Subcutaneous abdominal adipose tissue (tissue), 5 donors: ENCODE measurements at regions not wholly inside any gene's neighbourhood (a gene's known extent, or its start where the extent isn't known, plus 50 kb on each side); places are given as distances from the start of the nearest gene placed in this dataset.

Experiments used
- H3K27ac ChIP-seq: one replicate; pipeline ENCODE4 v1.7.0; 2013; ENCODE audit warnings: low read depth, mild to moderate bottlenecking, inconsistent platforms, low read length, moderate library complexity
- H3K27me3 ChIP-seq, 5 donors: one replicate each; pipeline ENCODE4 v1.7.0; 2013; ENCODE audit warnings: low read length in 5 of 5, inconsistent platforms in 1 of 5; ENCODE audit not compliant: control insufficient read depth in 5 of 5, insufficient read depth in 4 of 5
- H3K36me3 ChIP-seq, 5 donors: one replicate each; pipeline ENCODE4 v1.7.0; 2013; ENCODE audit warnings: low read length in 5 of 5; ENCODE audit not compliant: control insufficient read depth in 5 of 5, insufficient read depth in 5 of 5
- H3K4me1 ChIP-seq, 5 donors: one replicate each; pipeline ENCODE4 v1.7.0; 2013; ENCODE audit warnings: low read length in 5 of 5, mild to moderate bottlenecking in 3 of 5, moderate library complexity in 1 of 5; ENCODE audit not compliant: control insufficient read depth in 5 of 5, insufficient read depth in 5 of 5
- H3K4me3 ChIP-seq, 5 donors: one replicate each; pipeline ENCODE4 v1.7.0; 2013; ENCODE audit warnings: low read length in 5 of 5, low read depth in 1 of 5
- H3K9ac ChIP-seq, 5 donors: one replicate each; pipeline ENCODE4 v1.7.0; 2013; ENCODE audit warnings: low read length in 5 of 5, mild to moderate bottlenecking in 4 of 5, moderate library complexity in 3 of 5
- H3K9me3 ChIP-seq, 5 donors: one replicate each; pipeline ENCODE4 v1.7.0; 2013; ENCODE audit warnings: low read length in 5 of 5; ENCODE audit not compliant: control insufficient read depth in 5 of 5
- donor health status: healthy.
- donor health status: healthy.
- donor health status: healthy.
- donor health status: healthy.
- donor health status: healthy.

DNA sequence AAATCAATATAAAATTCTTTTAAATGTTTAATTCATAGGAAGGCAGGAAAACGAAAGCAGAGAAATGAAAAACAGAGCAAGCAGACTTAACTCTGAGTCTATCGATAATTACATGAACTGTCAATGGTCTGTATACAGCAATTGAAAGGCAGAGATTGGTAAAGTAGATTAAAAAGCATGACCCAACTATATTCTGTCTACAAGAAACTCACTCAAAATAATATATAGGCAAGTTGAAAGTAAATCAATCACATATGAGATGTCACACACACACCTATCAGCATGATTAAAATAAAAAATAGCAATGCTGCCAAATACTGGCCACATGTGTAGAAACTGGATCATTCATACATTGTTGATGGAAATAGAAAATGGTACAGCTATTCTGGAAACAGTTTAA lies 136.4 kb upstream of the CYP1B1 start:
- no peak overlapping the region for H3K9ac ChIP-seq
- no peaks in the 10 kb centered on the region for H3K36me3 ChIP-seq
- no peak overlapping the region for H3K27ac ChIP-seq
- peaks cover 0 to 8% (median 0%) of the 10 kb centered on the region in 5 donors for H3K9me3 ChIP-seq
- H3K4me3 ChIP-seq: no peak overlapping the region
- H3K27me3 ChIP-seq: no peaks in the 10 kb centered on the region
- H3K4me1 ChIP-seq: peaks cover 0 to 5% (median 0%) of the 10 kb centered on the region in 5 donors

DNA sequence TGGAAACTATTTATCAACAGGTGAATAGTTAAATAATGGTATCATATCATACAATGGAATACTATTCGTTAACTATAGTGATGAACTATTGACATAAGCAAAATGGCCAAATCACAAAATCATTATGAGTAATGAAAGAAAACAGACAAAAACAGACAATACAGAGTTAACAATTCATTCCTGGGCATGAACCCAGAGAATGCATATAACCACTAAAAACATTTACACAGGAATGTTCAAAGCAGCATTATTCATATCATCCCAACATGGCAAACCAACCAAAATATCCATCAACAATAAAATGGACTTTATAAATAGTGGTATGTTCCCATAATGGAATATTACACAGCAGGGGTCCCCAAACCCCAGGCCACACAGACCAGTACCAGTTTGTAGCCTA lies 131.2 kb upstream of the CYP1B1 start:
- no peak overlapping the region for H3K4me3 ChIP-seq
- H3K4me1 ChIP-seq: no peaks in the 10 kb centered on the region
- no peaks in the 10 kb centered on the region for H3K36me3 ChIP-seq
- no peak overlapping the region for H3K27ac ChIP-seq
- peaks cover 0 to 8% (median 0%) of the 10 kb centered on the region in 5 donors for H3K9me3 ChIP-seq
- H3K27me3 ChIP-seq: no peaks in the 10 kb centered on the region
- H3K9ac ChIP-seq: no peak overlapping the region

DNA sequence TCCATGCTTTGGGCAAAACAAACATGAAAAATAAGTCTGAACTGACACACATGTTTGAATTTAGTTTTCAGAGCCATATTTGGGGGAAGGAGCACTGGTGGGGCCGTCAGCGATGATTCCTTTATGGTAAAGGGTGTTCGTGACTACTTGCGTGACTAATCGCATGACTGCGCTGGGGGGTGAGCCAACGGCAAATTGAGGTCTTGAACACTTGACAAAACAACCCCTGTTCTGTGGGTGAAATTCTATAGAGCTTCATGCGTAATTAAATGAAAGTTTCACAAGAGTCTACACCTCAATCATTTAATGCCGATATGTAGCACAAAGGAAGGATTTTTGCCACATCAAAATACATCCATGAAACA lies 127.5 kb upstream of the CYP1B1 start:
- Histone ChIP-seq H3K4me1 (no peaks in the 10 kb centered on the region), H3K36me3 (no peaks in the 10 kb centered on the region), H3K27ac (no peak overlapping the region), H3K9ac (no peak overlapping the region), H3K4me3 (no peak overlapping the region), H3K27me3 (no peaks in the 10 kb centered on the region), H3K9me3 (peaks cover 0 to 3% (median 0%) of the 10 kb centered on the region in 5 donors)

DNA sequence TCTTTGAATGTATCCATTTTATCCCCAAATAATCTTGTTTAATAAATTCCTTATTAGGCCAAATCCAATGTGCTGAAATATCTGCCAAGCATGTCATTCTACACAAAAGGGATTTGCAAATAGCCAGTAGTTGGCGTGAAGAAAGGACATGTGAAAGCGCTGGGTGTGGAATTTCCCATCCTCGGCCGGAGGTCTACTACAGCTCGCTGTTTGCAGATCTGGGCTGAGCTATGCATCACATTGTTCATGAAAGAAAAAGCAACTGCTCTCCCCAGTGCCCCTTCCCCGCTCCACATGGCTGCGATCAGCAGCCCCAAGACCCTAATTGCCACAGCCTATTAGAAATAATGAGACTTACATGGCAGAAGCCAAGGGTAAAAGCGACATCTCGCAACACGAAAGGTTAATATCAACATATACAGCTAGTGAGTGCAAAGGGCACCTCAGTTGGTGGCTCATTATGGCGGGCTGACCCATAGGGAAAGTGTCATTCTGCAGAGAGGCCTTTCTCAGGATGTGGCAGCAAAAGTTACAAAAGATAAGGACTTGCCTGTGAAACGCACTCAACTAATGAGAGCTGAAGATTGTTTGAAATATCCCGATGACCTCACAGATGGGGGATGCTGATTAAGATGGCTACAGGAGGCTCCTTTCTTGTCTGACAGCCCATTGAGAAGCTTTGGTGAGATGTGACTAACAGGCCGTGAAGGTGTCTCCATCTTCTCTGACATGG lies 126.9 kb upstream of the CYP1B1 start:
- Histone ChIP-seq H3K27me3 (no peaks in the 10 kb centered on the region), H3K36me3 (no peaks in the 10 kb centered on the region), H3K27ac (no peak overlapping the region), H3K9me3 (peaks cover 0 to 3% (median 0%) of the 10 kb centered on the region in 5 donors), H3K4me1 (no peaks in the 10 kb centered on the region), H3K9ac (no peak overlapping the region), H3K4me3 (no peak overlapping the region)

DNA sequence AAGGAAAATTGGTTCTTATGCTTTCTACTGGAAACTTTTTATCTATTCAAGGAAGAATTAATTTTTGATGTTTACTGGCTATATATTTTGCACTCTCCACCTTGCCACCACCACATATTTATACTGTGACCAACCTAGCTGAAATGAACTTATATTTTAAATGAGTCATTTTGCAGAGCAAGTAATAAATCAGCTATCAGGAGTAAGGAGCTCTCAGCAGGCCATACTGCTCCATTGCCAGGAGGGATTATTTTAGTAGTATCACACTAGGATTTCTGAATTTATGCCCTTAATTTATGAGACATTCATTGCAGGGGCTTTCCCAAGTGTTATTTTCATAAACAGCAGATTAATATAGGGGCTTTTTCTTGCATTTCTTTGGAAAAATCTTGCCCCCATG lies 125.8 kb upstream of the CYP1B1 start:
- Histone ChIP-seq H3K36me3 (no peaks in the 10 kb centered on the region), H3K4me3 (no peak overlapping the region), H3K4me1 (no peaks in the 10 kb centered on the region), H3K9ac (no peak overlapping the region), H3K27ac (no peak overlapping the region), H3K27me3 (no peaks in the 10 kb centered on the region), H3K9me3 (no peaks in the 10 kb centered on the region)

DNA sequence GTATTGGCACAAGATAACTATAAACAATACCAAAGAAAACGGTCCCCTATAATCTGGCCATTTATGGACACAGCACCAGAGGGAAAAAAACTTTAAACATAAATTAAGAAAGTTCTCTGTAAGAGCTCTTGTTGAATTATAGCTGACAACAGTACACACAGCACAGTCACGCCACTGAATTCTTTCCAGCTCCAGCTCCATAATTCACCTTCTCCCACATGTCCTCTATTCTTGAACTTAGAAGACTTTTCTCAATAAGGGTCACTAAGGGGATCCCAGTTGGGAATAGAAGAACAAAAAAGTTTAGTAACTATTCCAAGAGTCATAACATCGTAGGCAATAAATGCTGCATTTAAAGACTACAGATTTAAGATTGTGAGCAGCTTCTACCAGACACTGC lies 124.6 kb upstream of the CYP1B1 start:
- Histone ChIP-seq H3K27me3 (no peaks in the 10 kb centered on the region), H3K9ac (no peak overlapping the region), H3K9me3 (no peaks in the 10 kb centered on the region), H3K4me3 (no peak overlapping the region), H3K36me3 (no peaks in the 10 kb centered on the region), H3K4me1 (no peaks in the 10 kb centered on the region), H3K27ac (no peak overlapping the region)

DNA sequence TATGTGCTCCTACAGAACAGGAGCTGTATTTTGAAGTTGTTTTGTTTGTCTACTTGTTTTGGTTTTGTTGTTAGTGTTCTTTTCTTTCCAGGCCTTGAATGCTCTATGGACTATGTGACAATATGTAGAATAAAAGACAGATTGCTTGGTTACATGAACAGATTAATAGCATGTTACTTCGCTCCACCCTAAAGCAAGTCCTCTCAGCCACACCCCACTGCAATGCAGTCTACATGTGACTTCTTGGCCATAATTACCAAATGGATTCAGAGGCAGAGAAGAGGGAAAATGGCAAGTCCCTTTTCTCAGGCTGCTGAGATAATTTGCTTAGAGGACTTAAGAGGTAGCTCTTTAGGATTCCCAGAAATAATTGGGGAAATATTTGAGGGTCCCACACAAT lies 123.2 kb upstream of the CYP1B1 start:
- Histone ChIP-seq H3K4me1 (no peaks in the 10 kb centered on the region), H3K4me3 (no peak overlapping the region), H3K36me3 (no peaks in the 10 kb centered on the region), H3K9me3 (no peaks in the 10 kb centered on the region), H3K9ac (no peak overlapping the region), H3K27me3 (no peaks in the 10 kb centered on the region), H3K27ac (no peak overlapping the region)

DNA sequence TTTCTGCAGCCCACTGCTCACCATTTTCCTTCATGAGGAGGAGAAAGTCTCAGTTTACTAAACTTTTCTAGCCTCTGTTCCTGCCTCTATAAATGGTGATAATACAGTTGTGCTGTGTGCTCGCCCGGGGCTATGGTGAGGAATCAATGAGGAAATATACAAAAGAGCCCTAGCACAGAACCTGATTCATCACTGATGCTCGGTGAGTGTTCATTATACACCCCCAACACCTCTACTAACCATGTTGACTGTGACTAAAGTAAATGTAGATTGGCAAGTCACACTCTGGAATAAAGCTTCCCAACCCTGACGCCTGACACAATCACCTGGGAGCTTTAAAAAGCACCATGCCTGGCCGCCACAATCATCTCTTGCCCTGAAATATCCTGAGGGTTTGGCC lies 118.8 kb upstream of the CYP1B1 start:
- Histone ChIP-seq H3K27me3 (no peaks in the 10 kb centered on the region), H3K27ac (no peak overlapping the region), H3K4me3 (no peak overlapping the region), H3K9ac (no peak overlapping the region), H3K36me3 (no peaks in the 10 kb centered on the region), H3K4me1 (no peaks in the 10 kb centered on the region), H3K9me3 (no peaks in the 10 kb centered on the region)

DNA sequence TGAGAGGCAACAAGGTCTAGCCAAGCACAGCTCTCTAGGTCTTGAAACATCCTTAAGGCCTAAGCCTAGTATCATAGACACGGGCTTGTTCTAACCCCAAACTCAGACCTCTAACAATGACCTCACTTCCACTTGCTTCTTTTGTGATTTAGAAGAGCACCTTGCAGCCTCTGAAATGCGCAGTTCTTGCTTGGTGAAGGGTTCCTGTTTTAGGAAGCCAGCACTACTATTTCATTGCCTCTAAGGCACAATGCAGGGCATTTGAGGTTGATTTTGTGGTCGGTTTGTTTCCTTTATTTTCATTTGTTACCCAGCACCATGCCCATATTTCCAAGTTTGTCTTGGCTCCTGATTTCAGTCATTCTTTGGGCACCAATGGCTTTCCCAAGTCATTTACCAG lies 117.0 kb upstream of the CYP1B1 start:
- Histone ChIP-seq H3K36me3 (no peaks in the 10 kb centered on the region), H3K27me3 (no peaks in the 10 kb centered on the region), H3K4me1 (peaks cover 0 to 4% (median 3%) of the 10 kb centered on the region in 5 donors), H3K9ac (no peak overlapping the region), H3K9me3 (no peaks in the 10 kb centered on the region), H3K27ac (no peak overlapping the region), H3K4me3 (no peak overlapping the region)

DNA sequence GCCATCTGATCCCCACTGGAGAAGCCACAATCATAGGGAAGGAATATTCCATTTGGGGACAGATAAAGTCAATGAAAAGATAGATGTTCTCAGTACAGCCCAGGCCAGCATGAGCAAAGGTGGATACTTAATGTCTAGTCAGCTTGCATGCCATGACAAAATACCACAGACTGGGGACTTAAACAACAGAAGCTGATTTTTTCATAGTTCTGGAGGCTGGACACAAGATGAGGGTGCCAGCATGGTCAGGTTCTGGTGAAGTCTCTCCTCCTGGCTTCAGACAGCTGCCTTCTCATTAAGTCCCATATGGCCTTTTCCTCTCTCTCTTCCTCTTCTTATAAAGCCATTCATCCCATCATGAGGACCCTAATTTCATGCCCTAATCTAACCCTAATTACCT lies 116.1 kb upstream of the CYP1B1 start:
- Histone ChIP-seq H3K4me1 (peaks cover 0 to 10% (median 6%) of the 10 kb centered on the region in 5 donors), H3K27ac (no peak overlapping the region), H3K9ac (no peak overlapping the region), H3K9me3 (no peaks in the 10 kb centered on the region), H3K36me3 (no peaks in the 10 kb centered on the region), H3K4me3 (no peak overlapping the region), H3K27me3 (no peaks in the 10 kb centered on the region)
